Stimulated activated CD4-positive, alpha-beta T cell treated with anti-CD3 and anti-CD28 coated beads, Interleukin-2, amount 100 ng/mL, for 24 hours (primary cell): ENCODE measurements at regions not wholly inside any gene's neighbourhood (a gene's known extent, or its start where the extent isn't known, plus 50 kb on each side); places are given as distances from the start of the nearest gene placed in this dataset.

Experiments used
- DNase-seq, 2 donors: peaks; one replicate each; pipeline ENCODE4 v3.0.0-alpha.2; 2020

DNA sequence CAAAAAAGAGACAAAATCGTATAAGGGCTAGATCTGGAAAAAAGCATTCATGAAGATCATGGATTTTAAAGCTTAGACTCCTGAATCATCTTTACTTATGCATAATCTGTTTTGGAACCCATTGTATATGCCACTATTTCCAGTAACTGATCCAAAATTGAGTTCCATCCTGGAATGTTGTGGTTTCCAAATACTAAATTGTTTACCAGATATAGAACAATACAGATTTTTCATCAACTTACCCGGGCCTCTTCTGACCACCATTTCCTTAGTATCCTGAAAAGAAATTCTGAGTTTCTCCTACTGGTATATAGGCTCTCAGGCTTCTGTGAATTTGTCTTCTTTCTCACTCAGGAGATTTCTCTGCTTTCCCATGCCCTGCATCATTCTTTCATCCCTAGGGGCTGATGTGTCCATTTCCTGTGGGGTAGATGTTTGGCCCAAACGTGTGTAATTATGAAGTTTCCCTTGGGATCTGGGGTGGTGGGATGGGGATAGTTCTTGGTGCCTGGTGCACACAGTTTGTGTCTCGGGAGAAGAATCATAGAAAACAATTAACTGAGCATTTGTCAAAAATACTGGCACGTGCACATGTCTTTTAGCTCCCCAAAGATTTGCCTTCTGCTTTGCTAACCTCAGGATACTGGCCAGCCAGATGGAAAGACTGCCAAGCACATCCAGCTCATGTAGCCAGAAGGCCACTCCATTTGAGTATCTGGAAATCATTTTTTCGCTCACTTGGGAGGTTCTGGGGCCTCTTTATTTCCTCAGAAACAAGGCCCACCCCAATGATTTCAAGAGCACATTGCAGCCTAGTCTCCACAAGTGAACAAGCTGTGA lies 127.8 kb downstream of the NTMT2 start:
- no peak for DNase-seq

DNA sequence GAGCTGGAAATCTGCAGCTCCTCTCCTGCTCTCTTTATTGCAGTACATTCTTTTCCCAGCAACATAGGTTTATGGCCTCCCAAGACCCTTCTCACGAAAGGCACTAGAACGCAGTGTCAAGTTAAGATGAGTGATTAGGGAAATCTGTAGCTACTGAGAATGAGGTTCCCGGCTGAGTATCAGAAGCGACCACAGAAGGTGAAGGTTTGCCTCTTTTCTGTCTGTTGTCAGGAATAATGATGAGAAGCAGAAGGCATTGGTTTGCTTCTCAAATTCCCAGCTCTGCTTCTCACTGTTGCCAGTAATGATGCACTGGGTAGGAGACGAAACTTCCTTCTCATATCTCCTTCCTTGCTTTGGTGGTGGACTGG lies 128.4 kb downstream of the NTMT2 start:
- DNase-seq = no peak

DNA sequence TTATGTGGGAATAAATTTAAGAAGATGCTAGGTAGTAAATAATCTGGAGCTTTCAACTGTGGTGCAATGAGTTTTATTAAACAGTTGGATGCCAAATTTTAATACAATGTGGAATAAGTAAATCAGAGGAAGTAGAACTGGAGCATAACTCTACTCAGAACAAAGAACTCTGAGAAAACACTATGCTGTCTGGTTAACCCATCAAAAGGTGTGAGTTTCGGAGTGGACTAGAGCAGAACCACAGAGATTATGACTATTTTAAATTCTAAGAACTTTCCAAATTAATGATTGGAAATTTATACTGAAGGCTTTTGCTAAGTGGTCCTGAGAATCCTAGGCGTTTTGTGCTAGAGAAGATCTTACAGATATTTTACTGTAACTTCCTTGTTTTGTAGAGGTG lies 132.2 kb downstream of the NTMT2 start:
- no peak for DNase-seq

DNA sequence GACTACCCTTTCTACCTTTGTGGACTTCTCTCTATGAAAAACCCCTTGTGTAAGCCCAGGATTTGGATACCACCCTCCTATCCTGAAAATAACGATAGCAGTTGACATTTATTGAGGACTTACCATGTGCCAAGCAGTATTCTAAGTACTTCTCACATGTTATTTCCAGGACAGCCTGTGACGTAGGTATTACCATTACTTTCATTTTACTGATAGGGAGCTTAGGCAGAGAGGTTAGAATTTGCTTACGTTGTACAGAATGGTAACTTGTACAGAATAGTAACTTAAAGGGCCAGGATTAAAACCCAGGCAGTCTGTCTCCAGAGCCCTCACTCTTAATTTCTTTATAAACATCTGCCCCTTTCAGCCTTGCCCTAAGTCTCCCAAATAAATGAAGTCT lies 138.3 kb downstream of the NTMT2 start:
- no peak for DNase-seq

DNA sequence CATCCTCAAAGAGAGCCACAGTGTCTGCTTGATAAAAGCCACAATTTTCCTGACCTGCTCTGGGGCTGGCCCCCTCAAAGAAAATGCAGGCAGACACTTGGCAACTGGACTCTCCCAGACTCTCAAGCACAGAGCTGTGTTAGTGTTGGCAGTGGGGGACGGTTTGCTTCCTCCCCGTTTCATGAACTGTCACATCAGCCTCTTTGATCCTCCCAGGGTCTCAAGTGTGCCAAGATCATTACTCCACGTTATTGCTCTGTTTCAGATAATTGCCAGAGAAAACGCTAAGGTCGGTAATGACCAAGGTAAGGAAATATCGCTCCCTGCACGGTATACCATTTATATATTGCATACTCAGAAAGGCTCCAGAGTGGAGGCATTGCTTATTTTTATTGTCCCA lies 138.8 kb downstream of the NTMT2 start:
- DNase-seq = no peak

DNA sequence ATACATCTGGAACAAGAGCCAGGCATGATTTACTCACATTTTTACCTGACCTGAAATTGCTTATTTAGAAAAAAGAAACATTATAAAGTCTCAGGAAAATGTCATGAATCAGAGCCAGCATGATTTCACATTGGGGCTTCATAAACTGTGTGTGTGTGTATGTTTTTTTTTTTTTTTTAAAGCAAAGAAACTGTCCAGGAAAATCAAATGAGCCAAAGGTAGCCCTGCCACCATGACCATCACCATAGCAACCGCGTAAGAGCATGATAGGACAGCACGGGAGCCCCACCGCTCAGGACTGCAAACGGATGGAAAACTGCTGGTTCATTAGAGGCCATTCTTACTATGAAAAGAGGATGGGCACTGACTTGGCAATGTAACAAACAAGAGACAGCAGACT lies 139.2 kb downstream of the NTMT2 start:
- no peak for DNase-seq

DNA sequence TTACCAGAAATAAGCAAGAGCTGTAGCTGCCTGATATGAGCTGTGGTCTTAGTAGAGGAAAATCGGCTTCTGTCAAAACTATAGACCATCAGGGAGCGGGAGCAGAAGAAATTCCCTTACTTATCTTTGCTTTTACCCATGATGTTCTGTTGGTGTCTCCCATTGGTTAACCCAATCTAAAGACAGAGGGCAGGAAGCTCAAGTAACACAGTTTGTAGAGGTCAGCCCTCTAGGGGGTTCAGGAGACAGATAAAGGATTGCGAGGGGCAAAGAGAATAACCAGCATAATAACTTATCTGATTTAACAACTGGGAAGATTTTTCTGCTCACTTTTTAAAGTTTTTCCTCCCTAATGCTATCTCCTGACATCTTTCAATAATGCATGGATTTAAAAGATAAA lies 142.4 kb downstream of the NTMT2 start:
- DNase-seq = no peak

DNA sequence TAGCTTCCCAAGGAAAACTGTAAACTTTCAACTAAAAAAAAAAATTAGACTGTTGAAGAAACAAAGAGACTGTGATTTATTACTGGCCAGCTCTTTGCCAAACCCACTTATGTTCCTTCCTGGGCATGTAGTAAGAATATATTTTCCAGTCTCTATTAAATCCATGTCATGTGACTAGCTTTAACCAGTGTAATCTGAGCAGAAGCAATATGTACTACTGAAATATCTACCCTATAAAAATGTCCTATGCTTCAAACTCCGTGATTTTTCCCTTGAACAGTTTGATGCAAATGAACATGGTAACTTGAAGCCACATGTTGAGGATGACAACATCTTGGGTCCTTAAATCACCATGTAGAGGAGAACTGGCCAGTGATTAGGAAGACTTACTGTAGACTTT lies 144.5 kb downstream of the NTMT2 start:
- no peak for DNase-seq

DNA sequence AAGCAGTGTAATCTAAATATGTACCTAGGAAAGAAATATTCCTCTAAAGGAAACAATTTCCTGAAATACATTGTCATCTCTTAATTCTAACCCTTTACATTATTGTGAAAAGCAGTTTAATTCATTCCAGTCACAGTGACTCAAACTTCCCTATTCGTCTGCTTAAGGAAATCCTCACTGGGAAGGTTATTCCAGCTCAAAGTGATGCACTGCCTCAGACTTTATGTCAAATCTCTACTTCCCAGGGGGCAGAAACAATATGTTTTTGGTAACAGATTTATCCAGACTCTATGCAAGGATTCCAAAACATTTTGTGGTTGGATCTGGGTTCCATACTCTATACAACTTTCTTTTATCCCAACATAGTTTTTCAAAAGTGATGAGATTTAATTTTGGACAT lies 145.2 kb downstream of the NTMT2 start:
- no peak for DNase-seq

DNA sequence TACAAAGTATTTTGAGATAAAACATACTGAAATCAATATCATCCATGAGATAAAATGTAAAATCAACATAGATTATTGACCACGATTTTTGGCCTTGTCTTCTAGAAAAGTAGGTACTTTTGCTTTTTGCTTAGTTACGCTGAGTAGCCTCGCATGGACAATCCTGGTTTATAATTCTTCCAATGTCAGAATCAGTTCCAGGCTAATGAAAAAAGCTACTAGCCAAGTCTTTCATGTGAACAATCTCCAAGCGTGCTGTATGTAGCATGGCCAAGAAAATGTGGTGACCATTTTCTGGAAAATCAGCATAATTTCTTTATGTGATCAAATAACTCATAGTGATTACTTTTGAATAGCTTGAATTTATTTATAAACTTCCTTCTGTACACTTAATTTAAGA lies 145.8 kb downstream of the NTMT2 start:
- DNase-seq = no peak

DNA sequence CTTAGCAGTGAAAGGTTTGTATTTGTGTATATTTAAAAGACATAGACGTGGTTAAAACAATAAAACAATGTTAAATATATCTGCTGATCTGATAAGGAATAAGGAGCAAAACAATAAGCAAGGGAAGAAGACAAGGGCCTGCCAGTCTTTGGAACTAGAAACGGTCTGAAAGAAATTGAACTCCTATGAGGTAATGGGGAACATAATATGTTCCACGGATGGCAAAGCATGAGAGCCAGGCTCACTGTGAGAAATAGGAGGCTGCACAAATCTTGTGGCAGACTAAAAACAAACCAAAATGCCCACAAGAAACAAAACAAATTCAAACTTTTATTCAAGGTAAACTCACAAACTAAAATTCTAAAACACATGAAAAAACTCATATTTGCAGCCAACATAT lies 150.5 kb downstream of the NTMT2 start:
- no peak for DNase-seq

DNA sequence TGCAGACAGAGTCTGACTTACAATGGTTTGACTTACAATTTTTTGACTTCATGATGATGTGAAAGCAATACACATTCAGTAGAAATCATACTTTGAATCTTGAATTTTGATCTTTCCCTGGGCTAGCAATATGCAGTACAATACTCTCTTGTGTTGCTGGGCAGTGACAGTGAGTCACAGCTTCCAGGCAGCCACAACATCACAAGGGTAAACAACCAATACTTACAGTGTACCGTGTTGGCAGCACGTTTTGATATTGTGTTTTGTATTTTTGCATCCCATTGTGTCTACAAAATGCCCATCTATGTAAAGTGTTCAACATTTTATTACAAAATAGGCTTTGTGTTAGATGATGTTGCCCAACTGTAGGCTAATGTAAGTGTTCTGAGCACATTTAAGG lies 150.9 kb downstream of the NTMT2 start:
- no peak for DNase-seq

DNA sequence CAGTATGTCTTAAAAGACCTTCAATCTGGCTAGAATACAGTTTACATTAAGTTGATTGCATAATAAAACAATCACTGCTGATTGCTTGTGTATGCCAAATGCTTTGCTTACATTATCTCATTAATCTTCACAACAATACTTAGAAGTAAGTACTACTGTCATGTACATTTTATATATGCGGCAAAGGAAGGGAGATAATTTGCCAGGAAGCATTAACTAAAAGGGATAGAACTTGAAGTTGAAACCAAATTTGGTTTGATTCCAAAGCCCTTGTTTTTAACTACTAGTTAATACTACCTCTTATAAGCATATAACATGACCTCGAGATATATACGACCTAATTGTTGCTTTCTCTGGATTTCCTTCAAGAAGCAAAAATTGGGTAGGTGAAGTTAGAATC lies 155.8 kb downstream of the NTMT2 start:
- no peak for DNase-seq

DNA sequence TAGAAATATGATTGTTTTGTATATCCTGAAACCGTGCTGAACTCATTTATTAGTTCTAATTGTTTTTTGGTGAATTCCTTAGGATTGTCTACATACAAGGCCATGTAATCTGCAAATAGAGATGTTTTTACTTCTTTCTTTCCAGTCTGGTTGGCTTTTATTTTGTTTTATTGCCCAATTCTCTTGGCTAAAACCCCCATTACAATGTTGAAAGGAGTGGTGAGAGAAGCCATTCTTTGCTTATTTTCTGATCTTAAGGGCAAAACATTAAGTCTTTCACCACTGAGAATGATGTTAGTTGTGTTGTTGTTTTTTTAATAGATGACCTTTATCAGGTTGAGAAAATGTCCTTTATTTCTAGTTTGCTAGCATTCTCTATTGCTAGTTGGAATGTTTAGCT lies 157.3 kb downstream of the NTMT2 start:
- no peak for DNase-seq

DNA sequence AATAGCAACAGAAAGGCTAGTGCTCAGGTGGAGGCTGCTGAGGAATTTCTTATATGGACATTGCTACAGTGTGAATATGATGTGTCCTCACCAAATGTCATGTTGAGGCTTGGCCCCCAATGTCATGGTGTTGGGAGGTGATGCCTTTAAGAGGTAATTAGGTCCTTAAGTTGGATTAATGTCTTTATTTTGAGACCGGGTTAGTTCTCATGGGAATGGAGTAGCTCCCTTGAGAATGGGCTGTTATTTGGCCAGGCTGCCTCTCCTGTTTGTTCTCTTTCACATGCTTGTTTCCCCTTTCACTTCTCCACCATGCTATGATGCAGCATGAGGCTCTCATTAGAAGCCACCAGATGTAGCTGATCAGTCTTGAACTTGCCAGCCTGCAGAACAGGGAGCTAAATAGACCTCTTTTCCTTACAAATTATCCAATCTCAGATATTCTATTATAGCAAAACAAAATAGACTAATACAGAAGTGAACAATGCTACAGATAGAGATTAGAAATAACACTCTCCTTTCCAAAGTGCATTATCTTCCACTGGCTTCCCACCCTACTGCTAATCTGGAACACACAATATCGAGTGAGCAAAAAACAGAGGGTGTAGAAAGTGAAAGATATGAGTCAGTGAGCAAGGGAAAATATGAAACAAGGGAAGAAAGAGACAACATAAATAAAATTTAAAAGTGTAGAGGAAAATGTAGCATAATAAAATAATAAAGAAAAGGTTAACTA lies 160.2 kb downstream of the NTMT2 start:
- DNase-seq = no peak

DNA sequence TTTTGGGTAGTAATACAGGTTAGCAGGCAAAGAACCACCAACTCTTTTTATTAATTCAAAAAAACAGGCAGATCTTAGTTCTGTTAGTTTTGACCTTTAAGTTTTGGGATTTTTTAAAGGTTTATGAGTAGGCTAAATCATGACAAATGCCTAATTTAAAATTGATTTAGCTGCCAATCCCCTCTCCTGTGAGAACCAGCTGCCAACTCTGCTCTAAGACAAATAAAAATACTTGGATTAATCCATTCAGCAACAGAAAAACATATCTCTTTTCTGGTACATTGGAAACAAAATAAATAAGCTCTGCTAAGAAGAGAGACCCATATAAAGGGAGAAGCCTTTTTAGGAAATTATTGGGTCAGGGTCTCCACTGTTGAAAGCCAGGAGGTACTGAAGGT lies 160.8 kb downstream of the NTMT2 start:
- DNase-seq = no peak

DNA sequence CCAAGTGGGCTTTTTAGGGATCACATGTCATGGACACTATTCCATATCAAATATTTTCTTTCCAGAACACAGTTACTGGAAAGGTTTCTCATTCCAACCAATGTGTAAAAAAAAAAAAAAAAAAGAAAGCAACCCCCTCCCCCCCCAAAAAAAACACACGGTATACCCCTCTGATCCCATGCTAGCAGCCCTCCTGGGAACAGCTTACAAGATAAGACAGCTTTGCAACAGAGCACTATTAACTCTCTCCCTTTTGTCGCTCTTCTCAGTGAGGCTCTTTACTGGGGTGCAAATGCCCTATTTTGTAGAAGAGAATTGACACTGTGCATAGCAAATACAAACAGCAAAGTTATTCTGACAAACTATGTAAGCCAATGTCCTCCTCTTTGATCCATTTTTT lies 161.2 kb downstream of the NTMT2 start:
- DNase-seq = no peak

DNA sequence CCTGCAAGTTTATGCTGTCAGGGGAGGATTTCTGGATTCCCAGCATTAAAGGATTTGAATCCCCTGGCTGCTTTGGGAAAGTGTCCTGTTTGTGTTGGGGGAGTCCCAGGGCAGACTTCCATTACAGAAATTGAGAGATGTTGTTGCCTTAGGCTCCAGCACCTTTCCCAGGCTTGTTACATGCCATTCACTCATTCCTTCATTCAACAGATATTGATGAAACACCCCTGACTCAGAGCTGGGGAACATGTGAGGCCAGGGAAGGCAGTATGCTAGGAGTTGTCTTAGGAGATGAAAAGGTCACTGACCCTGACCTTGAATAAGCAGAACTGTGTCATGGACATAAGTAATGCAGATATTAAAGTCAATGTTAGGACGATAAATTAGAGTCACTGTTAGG lies 161.7 kb downstream of the NTMT2 start:
- DNase-seq = no peak

DNA sequence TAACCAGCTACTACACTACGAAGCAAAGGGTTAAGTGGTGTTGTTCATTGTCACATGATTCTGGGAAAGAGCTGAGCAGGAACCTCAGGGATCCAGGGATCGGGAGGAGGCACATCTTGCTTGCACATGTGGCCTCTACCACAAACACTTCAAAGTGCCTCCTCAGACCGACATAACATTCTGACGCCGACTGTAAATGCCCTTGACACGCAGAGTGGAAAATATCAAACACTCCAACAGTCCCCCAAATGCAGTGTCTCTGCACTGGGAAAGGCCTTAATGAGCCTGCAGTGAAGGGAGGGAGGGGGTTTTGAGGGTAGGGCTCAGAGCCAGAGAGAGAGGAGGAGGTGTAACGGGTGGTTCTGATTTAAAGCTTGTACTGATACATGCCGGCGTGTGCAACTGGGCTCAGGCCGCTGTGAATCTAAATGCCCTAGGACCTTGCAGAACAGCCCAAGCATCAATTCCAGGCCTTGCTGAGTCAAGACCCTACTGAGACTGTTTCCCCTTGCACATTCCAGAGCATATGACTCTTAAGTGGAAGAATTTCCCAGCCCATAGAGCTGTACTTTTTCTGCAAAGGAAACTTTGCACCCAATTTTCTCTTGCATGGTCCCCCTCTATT lies 163.7 kb downstream of the NTMT2 start:
- DNase-seq = no peak

DNA sequence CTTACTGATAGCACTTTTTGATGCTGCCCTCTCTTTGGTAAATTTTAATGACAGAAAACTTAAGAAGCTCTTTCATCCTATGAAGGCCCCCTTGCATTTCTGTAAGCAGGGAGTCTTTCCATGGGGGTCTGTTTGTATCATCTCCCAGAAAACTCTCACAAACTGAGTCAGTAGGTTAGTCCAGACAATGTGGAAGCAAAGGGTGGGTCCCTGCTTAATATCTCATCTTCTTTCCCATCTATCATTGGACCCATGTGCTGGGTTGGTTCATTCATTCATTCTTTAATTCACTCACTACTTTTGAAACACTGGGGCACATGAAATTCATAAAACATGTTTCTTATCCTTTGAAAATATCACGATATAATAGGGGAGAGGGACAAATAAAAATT lies 164.3 kb downstream of the NTMT2 start:
- DNase-seq = no peak

DNA sequence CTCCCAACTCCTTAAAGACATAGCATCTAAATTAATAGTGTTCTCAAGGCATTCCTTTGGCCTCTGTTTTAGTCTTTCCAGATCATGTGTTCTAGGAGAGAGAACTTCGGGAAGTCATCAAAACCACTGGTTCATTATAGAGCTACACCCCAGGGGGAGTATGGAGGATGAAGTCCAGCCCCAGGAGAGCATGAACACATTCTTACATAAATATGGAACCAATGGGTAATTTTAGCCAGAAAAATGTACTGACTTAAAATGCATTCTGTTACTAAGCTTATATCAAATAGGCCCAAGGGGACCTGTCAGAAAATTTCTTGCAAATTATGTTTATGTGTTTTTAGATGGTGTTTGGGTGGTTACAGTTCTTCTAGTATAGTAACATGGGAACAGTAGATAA lies 165.2 kb downstream of the NTMT2 start:
- no peak for DNase-seq

DNA sequence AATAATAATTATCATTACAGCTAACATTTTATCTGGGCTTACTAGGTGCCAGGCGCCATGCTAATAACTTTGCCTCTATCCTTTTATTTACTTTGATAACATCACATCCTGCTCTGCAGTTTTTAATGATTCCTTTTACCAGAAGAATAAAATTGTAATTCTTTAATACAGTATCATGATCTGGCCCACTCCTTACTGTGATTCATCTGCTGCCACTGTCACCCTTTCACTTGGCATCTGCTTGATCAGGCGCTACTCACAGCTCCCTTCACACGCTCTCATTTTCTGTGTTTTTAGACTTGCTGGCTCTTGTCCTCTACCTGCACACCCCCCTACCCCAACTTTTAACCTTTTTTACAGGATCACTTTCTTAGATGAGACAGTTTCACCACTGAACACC lies 167.5 kb downstream of the NTMT2 start:
- DNase-seq = no peak

DNA sequence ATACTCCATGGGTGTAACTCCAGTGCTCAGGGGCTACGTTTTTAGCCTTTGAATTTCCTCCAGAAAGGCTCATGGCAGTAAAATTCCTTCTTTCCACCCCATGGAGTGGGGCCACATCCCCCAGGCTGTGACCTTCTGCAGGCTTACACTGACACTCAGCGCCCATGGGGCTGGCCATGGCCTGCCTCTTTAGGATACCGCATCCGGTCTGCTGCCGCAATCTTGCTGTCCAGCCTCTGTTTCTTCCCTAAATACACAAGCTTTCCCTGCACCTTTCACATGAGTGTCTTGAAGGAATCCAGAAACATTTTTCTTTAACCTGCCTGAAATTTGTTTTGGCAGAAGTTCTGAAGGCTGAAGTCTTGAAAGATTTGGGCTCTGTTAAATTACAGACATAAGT lies 170.5 kb downstream of the NTMT2 start:
- no peak for DNase-seq

DNA sequence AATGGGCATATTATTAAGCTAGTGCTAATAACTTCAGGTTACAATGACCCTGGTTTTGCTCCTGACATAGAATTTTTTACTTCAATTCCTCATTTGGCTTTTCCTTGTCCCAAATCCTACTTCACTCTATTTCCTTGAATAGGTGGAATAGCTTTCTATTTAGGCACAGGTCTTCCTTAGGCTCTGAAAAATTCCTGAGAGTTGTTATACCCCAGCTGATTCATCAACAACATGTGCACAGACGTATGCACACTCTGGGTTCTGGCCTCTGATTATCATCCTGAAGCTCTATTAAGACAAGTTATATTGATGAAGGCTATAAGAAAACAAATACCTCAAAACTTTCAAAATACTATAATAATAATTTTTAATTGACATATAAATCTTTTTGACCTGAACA lies 172.4 kb downstream of the NTMT2 start:
- no peak for DNase-seq
